GM21367 (cell line): ENCODE measurements at regions not wholly inside any gene's neighbourhood (a gene's known extent, or its start where the extent isn't known, plus 50 kb on each side); places are given as distances from the start of the nearest gene placed in this dataset.

Experiments used
- ATAC-seq: cut with Tn5 transposase; IDR thresholded peaks from one replicate; pipeline ENCODE4 v1.9.1; 2021; ENCODE audit not compliant: unreplicated experiment

DNA sequence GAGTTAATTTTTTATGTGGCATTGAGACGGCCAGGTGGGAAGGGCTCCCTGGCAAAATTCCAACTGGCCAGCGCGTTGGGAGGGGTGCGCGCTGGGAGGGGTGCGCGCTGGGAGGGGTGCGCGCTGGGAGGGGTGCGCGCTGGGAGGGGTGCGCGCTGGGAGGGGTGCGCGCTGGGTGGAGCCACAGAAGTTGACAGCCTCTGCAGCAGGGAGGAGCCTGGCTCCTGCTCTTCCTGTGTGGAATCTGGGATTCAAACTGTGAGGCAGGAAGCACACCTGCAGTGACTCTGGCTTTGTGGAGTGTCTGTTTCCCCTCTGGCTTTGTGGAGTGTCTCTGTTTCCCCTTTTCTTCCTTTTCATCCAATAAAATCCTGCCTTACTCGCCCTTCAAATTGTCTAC lies 147.9 kb upstream of the CBLN2 start:
- ATAC-seq = no peak

DNA sequence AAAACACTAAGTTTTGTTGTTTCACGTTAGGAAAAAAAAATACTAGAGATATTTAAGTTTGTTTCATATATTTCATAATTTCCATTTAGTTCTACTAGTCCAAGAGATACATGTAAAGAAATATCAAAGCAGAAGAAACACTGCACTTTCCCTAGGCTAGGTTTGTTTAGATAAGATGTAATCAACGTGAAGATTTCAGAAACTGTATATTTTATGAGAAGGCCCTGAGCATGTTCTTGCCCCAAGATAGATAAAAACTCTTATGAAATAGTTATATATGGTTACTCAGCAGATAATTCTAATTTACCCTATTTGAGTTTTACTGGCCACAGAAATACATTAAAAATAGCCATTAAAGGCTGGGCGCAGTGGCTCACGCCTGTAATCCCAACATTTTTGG lies 143.6 kb upstream of the CBLN2 start:
- ATAC-seq = no peak

DNA sequence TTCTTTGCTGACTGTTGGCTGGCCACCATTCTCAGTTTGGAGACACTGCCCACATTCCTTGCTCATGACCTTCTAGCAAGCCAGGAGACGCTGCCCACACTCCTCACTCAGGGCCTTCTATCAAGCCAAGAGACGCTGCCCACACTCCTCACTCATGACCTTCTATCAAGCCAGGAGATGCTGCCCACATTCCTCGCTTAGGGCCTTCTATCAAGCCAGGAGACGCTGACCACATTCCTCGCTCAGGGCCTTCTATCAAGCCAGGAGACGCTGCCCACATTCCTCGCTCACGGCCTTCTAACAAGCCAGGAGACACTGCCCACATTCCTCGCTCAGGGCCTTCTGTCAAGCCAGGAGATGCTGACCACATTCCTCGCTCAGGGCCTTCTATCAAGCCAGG lies 131.3 kb upstream of the CBLN2 start:
- no peak for ATAC-seq

DNA sequence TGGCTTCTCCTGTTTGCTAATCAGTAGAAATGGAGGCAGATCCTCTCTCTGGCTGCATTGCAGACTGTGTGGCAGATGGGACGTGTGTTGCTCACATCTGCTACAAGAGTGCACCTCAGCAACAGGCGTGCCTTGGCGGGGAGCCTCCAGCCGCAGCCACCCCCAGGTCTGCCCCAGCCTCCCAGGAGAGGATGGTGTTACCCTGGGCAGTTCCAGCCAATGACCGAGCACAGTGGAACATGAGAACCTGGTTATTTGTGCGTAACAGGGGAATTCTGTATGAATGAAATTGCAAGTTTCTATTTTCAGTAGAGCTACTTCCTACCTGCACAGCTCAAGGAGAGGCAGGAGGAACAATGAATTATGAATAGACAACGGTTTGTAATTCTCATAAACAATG lies 130.6 kb upstream of the CBLN2 start:
- peak; percentile 89 for ATAC-seq

DNA sequence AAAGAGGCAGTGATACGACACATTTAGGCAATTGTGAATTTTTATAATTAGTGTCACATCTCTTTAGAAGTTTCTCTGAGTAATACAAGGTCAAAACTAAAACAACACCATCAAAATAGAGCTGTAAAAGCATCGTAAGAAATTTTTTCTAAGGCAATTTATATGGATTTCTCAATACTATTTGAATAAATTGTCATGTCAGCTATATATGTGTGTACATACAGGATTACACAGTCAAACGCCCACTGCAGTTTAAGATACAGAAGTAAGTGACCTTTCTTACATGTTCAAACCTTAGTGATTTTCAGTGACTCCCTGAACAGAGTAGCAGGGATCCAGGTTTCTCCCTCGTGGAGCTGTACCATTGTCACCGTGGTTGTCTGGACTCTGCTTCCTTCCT lies 129.1 kb upstream of the CBLN2 start:
- ATAC-seq = no peak

DNA sequence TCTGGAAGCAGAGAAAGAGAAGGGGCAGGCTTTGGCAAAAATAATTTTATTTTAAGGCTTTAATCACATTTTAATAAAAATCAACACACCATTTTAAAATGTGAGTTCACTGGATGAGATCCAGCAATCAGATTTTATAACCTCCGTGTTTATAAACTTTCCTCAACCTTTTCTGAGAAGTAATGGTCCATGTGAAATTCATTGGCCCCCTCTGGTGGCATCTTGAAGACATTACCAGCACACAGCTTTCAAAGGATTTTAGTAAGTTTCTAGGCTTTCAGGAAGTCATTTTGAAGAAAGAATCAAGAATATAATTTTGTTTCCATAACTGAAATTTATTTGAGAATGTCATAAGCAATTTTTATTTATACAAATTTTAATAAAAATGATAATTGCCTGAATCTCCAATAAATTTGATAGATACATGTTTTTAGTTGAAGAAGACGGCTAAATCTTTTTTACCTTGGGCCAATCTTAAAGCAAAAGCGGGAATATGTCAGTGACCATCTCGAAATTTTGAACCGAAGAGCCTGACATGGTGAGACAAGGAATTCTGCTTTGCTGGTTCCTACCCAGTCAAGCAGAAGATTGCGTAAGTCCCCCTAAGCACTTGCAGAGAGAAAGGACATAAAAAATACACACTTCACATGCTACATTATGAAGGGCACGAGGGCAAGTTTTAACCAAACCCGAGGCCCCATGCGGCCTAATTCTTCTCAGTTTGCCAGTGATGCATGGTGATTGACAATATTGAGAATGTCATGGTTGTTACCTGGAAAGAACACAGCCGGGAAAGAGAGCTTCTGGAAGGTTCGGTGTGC lies 128.4 kb upstream of the CBLN2 start:
- ATAC-seq = peak; percentile 40

DNA sequence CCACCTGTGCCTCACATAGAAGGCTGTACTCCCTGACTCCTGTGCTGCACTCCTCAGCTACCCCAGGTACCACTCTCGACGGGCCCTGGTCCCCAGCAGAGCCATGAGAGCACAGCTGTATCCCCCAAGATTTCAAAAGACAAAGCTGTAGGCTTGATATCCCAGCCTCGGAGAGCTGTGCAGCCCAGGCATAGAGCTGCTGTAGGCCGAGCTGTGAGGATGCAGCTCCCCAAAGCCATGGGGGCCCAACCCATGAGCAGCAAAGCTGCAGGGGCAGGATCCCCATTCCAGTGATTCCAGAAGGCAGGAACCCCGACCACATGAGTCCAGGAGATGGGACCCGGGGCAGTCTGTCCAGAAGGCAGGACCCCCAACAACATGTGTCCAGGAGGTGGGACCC lies 123.8 kb upstream of the CBLN2 start:
- no peak for ATAC-seq

DNA sequence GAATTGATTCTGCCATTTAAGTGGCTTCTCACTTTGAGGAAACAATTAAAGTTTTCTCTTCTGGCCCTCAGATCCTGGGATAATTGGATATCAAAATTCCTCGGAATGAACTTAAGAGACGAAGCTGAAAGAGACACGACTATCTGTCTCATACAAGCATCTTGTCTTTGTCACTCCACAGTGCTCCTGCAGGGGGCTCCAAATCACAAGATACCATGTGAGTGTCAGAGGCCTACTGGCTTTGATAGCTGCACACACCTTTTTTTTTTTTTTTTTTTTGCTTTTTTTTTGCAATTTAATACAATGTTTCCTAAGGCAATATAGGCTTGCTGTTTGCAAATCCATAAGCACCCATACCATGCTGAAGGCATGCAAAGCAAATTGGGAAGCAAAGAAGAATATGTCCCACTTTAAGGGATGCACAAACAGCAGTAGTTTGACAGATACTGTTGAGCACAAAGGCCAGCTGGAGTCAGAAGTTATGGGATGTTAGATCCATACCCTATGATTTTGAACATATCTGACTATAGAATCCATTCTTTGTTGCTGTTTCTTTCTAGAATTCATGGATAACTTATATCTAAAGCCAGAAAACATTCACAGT lies 109.0 kb upstream of the CBLN2 start:
- peak; percentile 98 for ATAC-seq

DNA sequence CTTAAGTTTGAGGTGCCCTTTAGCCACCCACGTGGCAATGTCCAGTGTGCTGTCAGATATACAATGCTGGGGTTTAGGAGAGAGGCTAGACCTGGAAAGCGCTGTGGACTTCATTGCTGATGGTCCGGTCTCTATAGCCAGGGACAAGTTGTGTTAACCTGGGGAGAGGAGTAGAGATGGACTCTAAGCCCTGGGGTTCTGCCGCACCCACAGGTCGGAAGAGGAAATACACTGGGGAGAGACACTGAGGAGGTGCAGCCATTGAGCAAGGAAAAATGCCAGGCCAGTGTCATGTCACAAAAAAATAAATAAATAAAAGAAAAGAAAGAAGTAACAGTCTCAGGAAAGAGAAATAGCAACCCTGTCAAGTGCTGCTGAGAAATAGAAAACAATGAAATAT lies 106.9 kb upstream of the CBLN2 start:
- no peak for ATAC-seq

DNA sequence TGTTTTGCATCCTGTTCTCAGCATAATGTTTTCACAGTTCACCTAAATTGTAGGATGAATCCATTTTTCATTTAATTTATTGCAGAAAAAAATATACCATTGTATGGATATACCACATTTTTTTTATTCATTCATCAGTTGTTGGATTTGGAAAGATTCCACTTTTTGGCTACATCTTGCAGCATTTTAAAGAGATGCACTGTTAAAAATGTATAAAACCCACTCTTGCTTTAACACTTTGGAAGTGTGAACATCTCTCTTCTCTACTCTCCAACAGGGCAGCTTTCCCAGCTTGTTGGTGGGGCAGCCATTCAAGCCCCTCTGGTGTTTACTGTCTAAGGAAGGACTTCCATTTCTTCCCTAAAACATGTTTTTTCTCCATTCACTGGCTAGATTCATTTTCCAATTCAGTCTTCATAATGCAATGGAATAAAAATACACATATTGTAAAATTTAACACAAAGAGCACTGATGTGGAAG lies 104.4 kb upstream of the CBLN2 start:
- no peak for ATAC-seq

DNA sequence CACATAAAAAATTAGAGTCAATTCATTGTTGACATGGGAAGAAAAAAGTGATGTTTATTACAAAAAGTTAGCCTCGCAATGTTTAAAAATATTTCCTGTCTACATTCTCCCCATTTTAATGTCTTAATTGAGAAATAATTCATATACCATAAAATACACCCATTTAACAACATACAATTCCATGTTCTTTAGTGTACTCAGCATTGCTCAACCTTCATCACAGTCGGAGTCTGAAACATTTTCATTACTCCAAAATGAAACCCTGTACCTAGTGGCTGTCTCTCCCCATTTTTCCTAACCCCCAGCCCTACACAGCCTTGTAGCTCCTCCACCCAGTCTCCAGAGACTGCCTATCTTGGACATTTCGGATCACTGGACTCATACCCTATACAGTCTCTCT lies 103.9 kb upstream of the CBLN2 start:
- ATAC-seq = no peak

DNA sequence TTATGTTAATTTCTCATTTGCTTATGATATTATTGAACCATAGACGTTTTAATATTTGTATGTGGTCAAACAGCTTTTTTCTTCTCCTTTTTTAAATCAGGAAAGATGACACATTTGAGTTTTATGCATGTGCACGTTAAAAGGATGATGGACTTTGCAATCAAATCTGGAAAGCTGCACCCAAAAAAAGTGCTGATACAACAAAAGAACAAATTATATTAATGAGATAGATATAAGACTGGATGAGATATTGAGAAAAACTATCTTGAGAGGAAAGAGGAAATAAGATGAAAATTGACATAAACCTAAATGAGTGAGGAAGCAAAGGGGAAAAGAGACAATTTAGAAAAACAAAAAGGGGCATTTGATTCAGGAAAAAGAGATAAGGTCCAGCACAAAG lies 96.4 kb upstream of the CBLN2 start:
- no peak for ATAC-seq

DNA sequence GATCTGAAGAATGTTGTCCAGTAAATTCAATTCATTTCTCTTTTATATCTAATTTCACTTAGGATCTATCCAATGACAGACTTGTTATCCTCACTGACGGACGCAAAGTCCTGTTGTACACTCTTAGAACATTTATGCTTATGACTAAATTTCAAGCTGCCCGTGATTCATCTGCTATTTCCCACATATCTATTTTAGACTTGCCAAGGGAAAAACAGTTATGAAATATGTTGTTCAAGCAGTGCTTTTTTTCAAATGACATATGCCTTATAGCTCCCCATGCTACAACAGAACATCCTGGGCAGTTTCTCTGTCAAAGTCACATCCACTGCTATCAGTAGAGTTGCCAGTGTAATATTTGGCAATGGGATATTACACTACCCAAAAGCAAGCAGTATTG lies 94.2 kb upstream of the CBLN2 start:
- no peak for ATAC-seq

DNA sequence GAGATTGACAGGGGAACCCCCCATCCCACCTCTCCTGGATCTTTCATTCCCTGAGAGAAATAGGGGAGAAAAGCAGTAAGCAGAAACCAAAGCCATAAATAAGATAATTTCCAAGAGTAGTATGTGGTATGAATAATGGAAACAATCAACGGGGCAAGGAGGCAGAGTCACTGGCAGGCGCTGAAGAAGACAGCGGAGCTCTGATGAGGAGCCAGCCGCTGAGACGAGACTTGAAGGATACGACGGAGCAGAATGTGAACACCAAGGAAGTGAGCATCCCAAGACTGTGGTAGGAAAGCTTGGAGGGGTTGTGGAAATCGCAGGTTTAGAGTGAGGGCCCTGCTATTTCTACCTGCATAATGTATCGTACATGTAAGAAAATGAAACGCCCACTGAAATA lies 93.6 kb upstream of the CBLN2 start:
- ATAC-seq = no peak

DNA sequence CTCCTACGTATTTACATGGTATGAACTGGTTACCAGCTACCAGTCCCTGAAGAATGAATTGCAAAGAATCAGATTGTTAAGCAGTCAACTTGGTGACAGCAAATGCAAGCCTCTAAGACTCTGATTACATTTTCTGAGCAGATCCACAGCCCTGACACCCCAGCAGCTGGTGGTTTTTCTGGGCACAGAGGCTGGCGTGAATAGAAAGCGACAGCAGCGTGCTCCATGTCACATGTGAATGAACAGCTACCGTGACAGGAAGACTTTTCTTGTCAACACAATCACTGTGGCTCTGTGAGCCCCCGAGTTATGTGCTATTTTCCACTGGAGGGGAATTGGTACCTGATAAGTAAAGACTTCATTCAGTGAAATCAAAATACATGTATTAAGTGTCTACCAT lies 93.2 kb upstream of the CBLN2 start:
- ATAC-seq = no peak

DNA sequence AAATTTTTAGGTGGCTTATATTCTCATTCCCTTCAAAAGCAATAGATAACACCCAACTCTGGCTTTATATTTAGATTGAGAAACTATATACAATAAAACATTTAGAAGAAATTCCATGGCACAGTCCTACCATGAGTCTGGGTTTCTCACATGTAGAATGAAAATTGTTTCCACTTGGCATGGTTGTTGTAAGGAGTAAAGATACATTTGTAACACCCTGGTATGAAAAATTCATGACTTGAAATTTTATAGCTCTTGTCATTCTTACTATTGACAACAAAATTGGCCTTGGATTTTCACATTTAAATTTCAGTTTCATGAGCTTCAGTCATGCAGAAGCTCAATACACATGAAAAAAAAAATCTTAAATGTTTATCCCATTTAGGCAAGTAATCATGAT lies 92.5 kb upstream of the CBLN2 start:
- ATAC-seq = no peak

DNA sequence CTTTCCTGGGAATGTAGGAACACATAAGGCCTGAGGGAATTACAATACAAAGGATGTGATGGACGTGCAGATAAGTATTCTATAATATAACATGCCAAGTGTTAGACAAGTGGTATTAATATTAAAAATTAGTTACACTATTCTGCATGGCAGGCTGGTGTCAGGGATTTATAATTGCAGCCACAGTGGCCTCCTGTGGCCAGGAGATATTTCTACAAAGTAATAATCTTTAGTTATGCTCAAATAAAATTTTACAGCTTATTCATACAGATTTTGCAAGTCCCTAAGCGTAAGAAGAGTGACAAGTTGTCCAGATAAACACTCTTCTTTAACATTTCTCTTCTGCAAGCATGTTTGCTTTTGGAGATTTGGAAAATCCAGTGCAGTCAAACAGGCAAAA lies 90.4 kb upstream of the CBLN2 start:
- ATAC-seq = no peak

DNA sequence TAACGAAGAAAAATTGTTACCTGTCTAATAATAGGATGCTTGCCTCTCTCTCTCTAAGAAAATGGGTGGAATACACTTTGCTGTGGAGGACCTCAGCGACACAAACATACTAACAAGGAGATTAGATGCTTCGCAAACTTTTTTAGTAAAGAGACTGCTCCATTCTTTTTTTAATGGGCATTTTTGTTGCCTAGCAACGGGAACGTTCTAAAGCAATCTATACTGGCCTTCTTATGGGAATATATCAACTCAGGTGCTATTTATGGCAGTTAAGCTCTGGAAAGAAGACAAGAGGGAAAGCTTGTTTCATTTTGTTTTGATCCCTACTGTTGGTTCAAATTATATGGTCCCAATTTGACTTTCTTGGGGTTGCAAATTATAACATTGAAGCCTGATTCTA lies 86.8 kb upstream of the CBLN2 start:
- no peak for ATAC-seq

DNA sequence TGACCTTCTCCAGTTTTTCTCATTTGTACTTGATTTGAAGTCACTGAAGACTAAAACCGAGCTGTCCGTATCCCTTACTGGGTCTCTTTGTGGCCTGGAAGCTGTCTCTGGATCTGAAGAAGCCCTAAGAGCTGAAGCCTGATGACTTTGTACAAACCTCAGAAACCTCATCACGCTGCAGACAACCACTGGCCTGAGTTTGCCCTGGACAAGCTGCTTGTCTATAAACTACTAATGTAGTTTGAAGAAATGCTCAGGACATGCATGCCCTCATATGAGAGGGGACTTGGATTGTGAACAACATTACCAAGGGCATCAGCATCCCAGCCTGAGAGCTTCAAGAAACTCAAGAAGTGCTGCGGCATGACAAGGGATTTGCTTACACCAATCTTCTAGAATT lies 79.3 kb upstream of the CBLN2 start:
- no peak for ATAC-seq

DNA sequence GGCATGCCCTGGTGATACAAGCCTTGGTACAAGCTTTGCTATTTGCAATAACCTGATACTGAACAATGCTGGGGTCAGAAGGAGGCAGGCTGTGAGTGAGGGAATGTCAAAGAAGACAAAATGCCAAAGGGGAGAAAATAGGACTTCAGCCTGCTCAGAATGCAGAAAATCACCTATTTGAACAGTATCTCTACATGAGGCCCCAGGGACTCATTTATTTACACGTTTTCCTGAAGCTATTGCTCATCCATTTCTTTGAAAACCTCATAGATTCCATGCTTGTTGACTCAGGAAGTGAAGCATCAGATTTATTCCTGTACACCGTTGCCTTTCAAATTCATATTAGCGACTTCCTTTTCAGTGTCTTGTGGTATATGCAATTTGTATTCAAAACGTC lies 69.4 kb upstream of the CBLN2 start:
- ATAC-seq = no peak

DNA sequence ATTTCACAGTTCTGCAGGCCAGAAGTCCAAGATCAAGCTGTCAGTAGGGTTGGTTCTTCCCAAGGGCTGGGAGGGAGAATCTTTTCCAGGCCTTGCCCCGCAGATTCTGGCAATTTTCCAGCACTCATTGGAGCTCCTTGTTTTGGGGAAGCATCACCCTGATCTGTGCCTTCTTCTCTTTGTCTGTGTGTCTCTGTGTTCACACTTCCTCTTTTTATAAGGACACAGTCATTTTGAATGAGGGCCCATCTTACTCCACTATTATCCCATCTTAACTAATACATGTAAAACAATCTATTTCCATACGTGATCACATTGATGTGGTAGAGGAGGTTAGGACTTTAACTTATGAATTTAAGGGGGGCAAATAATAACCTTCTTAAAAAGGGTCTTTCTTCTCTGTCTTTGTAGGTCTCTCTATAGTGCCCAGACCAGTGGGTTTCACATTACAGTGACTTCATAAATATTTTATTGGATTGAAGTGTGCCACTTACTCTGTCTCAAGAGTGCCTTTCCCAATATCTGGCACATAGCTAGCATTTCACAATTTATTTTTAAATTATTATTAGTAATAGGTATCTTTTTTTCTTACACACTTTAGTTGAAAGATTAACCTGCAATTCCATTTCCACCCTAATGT lies 68.9 kb upstream of the CBLN2 start:
- no peak for ATAC-seq

DNA sequence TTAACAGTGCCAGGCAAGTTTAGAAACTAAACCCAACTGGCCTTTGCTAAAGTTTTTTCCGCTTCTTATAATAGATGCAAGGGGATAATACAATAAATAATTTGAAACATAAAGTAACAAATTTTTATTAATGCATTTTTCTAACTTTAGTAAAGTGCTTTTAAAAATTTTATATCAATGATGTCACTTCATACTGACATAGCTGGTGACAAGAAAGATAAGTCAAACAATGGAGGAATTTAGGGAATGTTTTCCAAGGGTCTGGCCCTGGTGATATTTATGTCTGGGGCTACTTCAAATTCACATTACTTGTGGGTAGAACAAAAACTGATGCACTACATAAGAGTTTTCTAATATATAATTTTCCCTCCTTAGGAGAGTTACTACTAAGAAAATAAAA lies 61.2 kb upstream of the CBLN2 start:
- no peak for ATAC-seq
